Hepatic stellate cell (primary cell): ENCODE measurements at regions not wholly inside any gene's neighbourhood (a gene's known extent, or its start where the extent isn't known, plus 50 kb on each side); places are given as distances from the start of the nearest gene placed in this dataset.

Source experiments
- DNase-seq: peaks from one replicate; pipeline ENCODE4 v3.0.0; 2011; ENCODE audit warnings: low spot score

DNA sequence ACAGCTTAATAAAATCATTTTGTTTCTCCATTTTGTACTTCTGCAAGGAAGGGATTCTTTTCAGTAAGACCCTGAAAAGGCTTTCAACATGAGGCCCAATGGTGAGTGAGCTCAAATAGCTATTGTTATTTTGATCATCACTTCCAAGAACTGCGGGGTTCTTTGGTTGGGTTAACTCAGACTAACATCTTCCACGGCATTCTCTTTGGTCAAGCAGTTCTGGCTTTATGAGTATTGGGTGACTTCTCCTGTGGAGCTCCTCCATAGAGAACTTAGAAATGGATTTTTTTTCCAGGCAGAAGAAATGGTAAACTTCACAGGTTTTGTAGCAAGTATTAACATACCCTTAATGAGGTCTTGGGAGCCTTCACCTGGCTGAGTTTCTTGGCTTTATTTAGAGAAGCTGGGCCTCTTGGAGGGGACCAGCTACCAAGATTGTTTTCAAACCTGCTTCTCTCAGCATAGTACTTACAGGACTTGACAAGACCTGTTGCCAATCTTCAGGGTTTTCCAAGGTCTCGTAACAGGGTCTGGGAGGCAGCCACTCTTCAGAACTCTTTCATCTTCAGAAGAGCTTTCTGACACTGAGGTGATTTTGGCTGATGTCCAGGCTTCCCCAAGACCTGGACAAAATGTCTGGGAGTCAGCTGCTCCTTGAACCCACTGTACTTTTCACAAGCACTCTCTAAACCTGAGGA, 353.2 kb upstream of the ETAA1 start:
- no peak for DNase-seq

DNA sequence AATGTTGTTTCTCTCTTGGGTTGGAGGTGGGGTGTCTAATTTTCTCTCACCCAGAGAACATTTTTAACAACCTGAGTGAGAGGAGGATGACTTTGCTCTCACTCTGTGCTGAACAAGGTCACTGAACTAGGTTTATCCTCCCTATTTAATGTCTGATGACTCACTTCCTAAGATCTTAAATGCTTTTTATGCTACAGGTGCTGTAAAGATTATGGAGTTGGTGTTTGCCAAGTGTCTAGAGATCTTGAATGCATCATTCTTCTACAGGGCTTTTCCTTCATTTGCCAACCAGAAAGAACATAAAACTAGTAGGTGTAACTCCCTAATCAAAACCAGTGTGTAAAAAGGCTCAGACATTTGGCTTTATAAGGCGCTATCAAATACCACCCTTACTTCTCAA, 350.5 kb upstream of the ETAA1 start:
- no peak for DNase-seq

DNA sequence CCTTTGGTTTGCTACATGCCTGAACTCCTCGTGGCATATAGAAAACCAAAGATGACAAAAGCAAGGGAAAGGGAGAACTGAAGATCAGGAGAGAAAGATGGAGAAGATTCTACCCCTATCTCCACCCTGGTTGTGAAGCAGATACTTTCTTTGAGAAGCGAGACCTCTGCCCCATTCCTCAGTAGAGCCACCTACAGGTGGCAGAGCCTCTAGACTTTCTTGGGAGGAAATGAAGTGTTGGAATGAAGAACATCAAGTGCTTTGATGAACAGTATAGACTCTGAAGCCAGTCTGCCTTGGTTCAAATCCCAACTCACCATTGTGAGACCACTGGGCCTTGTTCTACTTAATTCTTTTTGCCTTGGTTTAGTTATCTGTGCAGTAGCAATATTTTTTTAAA, 348.8 kb upstream of the ETAA1 start:
- no peak for DNase-seq

DNA sequence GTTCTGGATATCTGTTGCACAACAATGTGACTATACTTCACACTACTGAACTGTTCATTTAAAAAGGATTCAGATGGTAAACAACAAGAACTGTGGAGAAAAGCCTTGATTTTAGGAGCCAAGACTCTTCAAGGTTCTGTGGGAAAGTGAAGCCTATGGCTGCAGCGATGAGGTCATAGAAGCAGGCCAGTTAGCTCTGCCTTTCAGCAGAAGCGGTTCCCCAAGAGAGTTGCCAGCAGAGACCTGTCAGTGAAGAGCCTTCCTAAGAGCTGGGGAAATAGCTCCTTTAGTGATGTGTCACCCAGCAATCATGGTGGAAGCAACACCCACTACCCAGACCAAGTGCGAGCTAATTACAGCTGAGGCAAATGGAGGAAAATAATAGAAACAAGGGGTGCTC, 346.5 kb upstream of the ETAA1 start:
- DNase-seq, result peak; percentile 4

DNA sequence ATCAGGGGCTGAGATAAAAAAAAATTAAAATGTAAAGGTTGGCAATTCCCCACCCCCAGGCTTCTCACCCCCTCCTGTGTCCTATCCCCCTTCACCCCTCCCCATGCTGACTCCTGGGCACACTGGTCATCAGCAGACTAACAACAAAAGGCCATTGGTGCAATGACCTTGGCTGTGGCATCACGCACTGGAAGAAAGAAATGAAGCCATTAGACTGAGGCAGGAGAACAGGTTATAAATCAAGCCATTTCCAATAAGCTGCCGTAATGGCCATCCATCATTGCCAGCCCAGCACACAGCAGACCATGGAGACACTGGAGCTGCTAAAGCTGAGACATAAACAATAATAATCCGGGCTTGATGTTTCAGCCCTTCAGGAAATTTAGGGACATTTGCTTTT, 342.4 kb upstream of the ETAA1 start:
- DNase-seq, result no peak

DNA sequence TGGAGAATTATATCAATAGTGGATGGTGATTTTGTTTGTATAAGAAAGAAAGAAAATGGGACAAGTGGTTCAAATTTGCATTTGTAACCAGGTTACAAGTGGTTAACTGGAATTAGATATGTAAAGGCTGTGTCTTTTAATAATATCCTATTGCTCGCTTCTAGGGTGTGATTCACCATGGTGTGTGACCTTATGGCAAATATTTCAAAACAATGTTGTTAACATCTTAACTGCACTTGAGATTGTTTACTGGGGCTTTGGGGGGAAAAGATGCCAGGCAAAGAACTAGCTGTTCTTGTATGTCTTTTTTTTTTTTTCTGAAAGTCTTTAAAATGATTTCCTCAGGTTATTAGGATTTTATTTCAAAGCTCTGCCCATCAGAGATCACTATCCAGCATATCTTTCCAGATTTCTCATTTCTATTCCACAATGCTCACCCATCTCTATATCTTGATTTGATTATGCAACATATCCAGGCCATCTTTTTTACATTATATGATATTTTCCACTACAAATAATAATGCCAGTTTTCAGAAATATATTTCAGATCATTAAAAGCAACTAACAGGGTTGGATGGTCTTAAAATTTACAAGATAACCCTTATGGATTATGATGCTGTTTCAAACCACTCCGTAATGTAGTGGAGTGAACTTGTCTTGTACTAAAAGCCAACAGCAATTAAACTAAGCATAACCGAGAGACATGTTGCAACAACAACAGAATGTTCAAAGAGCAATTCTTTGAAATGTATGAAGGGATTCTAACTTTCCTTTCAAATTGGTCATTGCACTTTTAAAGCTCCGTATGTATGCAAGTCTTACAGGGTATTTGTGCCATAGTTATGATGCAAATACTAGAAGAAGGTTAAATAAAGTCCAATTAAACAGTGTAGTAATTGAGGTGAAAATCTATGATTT, 341.5 kb upstream of the ETAA1 start:
- no peak for DNase-seq

DNA sequence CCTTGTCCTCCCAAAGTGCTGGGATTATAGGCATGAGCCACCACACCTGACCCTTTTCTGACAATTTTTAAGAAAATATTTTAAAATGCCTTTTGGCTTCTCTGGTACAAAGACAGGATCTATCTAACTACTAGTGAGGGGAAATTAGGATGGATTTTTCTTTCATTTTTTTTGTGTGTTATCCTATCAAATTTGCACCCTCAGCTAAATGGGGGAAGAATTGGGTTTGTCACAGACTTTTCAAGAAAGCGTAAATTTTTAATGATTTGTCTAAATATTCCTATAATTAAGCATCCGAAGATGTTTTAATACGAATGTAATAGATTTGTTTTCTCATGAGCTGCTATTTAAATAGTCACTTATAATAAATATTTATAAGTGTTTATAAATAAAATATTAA, 340.0 kb upstream of the ETAA1 start:
- DNase-seq, result no peak

DNA sequence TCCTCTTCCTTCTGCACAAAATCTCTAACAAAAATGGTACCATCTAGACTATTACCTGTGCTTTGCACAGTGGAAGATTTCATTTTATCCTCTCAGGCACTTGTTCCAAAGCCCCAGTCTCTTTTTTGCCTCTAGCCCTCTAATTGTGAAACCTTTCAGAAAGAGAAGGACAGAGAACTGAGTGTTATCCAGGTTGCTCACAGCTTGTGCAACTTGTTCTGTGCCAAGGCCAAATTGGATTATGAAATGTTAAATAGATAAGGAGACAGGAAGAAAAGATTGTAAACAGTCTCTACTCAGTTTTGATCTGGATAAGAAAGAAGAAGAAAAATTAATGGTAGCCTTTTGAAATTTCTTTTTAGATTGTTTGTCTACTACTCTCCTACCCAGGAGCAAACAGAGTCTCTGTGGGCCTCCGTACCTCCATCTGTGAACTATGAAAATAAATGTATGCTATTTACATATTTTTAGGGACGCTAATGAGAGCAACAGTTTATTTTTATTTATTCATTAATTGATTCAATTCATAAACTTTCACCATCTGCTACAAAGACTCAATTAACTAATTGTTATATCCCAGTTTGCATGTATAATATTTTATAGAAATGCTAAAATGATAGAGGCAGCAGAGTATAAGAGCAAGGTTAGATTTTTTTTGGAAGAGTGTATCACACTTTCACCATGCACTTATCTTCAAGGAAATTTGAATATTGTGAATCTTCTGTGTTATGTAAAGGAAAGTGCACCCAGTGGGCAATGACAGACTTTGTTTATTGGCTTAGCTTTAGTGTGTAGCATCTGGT, 339.0 kb upstream of the ETAA1 start:
- no peak for DNase-seq

DNA sequence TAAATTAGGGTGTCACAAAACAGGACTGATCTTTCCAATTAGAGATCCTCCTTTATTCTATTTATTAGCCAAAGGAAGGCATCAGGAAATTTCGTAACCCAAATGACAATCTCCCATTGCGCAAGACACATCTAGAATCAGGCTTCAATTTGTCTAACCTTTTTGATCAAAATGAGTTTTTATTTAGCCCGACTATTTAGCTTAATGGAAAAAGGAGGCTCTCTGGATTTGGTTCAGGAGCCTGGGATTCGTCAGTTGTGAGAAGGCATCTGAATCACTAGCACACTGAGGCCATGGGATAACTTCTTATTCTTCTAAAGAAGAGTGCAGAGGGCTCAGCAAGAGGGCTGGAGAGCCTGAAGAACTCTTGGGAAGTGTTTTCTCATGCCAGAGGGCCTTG, 332.1 kb upstream of the ETAA1 start:
- no peak for DNase-seq

DNA sequence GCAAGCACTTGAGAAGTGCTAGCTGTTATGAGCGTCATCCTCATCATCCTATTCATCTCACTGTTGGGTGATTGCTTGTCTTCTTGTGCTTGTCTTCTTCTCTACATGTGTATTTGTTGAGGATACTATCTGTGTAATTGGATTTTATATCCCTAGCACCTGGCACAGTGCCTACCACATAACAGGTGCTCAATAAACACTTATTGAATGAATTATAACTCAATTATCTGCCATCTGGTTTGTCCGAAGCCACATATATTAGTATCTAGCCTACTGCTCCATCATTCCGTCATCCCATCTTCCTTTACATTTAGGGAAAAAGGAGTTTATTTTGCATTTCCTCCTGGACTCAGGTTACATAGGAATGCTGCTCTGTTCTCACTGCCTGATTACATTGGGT, 330.4 kb upstream of the ETAA1 start:
- no peak for DNase-seq

DNA sequence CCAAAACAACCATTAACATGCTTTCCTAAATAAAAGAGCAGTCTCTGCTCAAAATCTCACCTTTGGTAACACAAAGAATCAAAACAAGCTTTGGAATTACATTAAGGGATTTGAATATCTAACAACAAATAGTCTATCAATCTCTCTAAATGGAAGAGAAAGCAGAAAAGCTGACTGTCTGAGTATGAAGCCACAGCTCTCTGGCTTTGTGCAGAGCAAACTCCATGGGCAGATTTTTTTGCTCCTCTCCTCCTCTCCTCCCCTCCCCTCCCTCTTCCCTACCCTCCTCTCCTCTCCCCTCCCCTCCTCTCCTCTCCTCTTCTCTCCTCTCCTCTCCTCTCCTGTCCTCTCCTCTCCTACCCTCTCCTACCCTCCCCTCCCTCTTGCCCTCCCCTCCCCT, 329.5 kb upstream of the ETAA1 start:
- no peak for DNase-seq

DNA sequence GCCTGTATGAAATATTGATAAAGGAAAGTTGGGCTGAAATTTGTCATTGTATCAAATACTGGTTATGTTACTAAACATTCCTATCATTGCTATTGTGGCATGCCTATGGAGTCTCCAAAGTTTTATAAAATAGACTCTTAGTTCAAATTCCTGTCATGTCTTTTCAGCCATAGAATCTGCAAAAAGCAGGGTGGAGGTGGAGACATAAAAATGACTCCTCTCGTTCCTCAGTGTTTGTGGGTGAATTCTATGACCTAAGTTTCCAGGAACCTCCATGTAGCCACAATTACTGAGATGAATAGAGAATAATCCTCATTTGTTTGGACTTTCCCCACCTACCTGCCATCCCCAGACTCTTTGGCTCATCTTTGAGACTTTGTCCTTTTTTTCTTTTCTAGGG, 326.3 kb upstream of the ETAA1 start:
- no peak for DNase-seq

DNA sequence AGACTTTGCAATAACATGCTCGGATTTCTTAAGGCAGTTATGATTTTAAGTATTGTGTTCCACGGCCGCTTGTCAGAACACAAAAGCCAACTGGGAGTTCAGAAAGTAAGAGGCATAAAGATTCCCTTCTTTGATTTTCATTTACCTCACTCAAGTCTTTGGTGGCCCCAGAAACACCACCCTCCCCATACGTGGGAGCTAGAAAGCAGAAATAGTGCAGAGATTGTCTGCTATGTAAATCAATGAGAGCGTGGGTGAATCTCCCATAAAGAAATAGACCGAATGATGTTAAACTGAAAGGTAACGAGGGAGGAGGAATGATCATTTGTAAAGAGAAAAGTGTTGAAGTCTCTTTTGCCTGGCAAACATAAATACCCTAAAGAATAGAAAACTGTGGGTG, 322.1 kb upstream of the ETAA1 start:
- no peak for DNase-seq

DNA sequence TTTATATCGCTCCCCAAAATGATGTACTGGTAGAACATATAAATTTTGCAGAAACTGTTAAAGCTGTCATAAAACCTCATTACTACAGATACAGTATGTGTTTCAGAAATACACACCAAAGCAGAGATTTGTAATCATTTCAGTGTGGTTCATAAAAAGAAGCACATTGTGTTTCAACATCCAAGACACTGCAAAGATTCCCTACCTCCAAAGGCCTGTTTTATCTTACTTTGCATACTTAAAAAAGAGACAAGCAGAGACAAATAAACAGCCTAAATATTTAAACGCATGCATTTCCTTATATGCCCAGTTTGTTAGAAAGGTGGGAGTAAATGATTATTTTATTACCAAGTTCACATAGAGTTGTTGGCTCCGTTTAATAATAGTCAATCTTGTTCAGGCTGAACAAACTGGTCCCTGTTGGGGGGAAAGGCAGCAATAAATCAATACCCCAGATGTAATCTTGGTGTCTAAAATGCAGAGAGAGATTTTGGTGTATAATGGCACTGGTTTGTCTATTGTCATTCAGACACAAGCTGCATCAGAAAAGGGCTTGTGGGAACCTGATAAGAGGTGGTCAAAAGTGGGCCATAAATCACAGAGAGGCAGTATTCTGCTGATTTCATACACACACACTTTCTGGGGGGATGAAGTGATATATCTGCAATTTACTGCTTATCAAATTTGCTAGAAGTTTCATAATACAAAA, 321.4 kb upstream of the ETAA1 start:
- DNase-seq, result no peak

DNA sequence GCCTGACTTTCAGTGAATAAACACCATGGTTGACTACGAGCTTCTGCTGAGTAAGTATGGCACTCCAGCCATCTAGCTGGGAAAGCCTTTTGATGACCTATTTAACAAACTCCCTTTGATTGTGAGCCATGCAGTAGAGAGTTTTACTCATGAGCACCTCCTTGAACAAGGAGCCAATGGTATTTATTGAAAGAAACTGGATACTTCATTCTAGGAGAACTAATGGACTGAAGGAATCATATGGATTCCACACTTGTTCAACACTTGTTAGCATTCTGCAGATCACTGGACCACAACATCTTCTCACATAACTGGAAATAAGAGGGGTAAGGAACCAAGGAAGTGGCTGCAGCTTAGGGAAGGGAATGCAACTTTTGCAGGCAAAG, 320.9 kb upstream of the ETAA1 start:
- no peak for DNase-seq

DNA sequence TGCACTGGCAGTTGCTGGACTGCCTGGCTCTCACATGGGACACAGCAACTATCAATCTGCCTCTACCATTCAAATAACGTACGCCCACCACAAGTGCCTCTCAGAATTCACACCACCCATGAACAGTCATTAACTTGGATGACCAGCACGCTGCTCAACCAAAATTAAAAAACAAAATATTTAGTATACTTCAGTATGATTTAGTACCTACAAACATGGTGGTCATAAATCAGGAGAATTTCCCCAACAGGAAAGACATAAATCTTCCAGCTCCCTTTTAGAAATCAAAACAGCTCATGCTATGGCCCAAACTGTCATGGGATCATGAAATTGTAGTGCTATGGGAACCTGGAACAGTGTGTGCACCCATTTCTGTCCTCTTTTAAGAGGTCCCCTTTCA, 317.4 kb upstream of the ETAA1 start:
- DNase-seq, result no peak

DNA sequence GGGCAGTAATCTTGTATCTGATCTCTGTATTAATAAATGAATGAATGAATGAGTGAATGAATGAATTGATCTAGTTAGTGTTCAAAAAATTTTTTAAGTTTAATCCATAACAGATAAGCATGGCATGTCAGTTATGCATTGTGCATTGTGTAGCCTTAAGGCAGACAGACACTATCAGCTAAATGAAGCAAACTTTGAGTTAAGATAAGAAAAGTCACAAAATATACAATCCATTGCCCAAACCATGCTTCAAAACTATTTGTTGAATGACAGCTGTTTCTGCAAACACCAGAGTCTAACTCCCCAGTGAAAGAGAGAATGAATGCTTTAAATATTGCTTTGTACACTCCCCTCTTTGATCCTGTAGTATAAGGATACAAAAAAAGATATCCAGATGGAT, 314.3 kb upstream of the ETAA1 start:
- no peak for DNase-seq

DNA sequence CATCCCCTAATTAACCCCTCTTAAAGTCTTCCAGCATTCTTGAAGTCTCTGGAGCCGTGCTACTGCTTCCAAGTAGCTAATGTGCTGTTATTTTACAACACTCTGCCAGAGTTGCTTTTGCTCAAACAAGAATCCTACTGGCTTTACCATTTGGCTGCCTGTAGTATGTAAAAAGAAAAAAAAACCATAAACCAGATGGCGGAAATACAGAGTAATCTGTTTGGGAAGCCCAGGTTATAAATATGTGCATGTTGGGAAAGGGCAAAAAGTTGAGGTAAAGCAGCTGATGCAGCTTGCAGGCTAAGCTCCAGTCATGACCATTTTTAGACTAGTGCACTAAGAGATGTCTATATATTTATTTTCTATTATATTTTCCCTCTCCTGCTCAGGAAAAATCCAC, 313.2 kb upstream of the ETAA1 start:
- DNase-seq, result no peak

DNA sequence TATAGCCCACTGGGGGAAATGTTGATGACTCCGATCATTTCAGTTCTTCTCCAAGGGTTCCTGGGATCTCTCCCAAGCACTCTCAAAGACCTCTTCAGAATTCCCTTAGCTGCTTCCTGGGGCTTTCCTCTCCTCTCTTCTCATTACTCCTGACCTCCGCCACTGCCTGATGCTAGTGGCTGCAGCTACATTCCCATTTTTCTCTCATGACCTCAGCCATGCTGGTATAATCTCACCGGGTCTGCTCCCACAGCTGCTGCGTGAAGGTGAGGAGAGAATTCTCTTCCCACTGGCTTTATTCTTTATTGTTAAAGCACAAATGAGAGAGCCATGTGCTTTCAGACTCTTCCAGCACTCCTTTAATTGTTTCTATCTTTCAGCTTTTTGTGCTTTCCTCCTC, 312.0 kb upstream of the ETAA1 start:
- DNase-seq, result no peak

DNA sequence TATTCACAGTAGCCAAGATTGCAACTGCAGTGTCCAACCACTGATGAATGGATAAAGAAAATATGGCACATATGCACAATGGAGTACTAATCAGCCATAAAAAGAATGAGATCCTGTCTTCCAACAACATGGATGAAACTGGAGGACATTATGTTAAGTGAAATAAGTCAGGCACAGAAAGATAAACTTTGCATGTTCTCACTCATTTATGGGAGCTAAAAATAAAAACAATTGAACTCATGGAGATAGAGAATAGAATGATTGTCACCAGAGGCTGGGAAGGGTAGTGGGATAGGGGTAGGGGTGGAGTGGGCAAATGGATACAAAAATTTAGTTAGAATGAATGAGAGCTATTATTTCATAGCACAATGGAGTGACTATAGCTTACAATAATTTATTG, 305.5 kb upstream of the ETAA1 start:
- no peak for DNase-seq

DNA sequence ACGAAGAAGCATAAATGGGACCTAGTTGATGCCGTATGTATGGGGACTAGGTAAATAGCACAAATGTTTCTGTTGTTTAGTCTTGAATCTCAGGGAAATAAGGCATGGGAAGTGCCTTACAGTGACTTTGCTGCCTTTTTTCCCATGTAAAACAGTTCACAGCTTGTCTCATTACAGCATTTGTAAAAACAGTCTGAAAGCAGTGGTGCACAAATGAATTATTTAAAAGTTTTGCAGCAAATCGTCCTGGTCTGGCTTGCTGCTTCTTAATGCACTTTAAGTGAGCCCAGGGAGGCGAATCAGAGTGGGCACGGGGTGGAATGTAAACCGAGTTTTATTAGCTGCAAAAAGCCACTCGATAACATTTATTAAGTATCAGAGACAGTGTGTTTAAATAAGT, 302.0 kb upstream of the ETAA1 start:
- DNase-seq, result no peak

DNA sequence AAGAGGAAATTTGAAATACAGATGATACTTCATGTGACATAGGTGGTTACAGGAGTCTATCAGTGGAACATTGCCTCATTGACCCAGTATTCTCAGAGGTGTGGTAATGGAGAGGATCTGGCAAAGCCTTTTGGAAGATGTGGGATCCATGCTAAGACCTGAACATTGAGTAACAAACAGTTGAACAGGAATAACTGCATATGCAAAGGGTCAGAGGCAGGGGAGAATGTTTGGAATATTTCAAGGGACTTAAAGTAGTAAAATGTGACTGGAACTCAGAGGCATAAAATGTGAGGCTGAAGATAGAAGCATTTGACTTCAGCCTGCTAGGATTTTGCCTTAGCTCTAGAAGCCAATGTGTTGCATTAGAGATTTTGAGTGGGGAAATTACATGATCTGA, 300.2 kb upstream of the ETAA1 start:
- no peak for DNase-seq
